Spleen (tissue), 11 donors: ENCODE measurements at regions not wholly inside any gene's neighbourhood (a gene's known extent, or its start where the extent isn't known, plus 50 kb on each side); places are given as distances from the start of the nearest gene placed in this dataset.

Experiments used
- DNase-seq: peaks from one replicate; pipeline ENCODE4 v3.0.0-alpha.2; 2020
- H3K27ac ChIP-seq, 8 donors: fragments of 200-600 bp; sonication (generic) in 7 of 8; 1 replicate in 4 of 8; 2 replicates in 4 of 8; pipeline versions ENCODE4 v1.5.0 to v1.8.0; 2016 to 2021; ENCODE audit warnings: inconsistent platforms in 4 of 8, mild to moderate bottlenecking in 4 of 8, moderate library complexity in 1 of 8
- H3K27me3 ChIP-seq, 7 donors: fragments of 200-600 bp; sonication (generic) in 6 of 7; replicated peaks in 1 of 7; 1 replicate in 4 of 7; 2 replicates in 3 of 7; pipeline versions ENCODE4 v1.5.0 to v1.8.0; 2016 to 2021; ENCODE audit warnings: inconsistent platforms in 3 of 7, mild to moderate bottlenecking in 1 of 7
- H3K36me3 ChIP-seq, 6 donors: fragments of 200-600 bp; sonication (generic) in 5 of 6; 1 replicate in 4 of 6; 2 replicates in 2 of 6; pipeline versions ENCODE4 v1.5.0 to v1.8.0; 2016 to 2021; ENCODE audit warnings: inconsistent platforms in 2 of 6
- H3K4me1 ChIP-seq, 6 donors: fragments of 200-600 bp; sonication (generic) in 5 of 6; 1 replicate in 3 of 6; 2 replicates in 3 of 6; pipeline versions ENCODE4 v1.5.0 to v1.8.0; 2016 to 2021; ENCODE audit warnings: inconsistent platforms in 3 of 6
- H3K4me3 ChIP-seq, 8 donors: fragments of 200-600 bp; sonication (generic) in 7 of 8; 1 replicate in 4 of 8; 2 replicates in 4 of 8; pipeline versions ENCODE4 v1.5.0 to v1.8.0; 2016 to 2021; ENCODE audit warnings: inconsistent platforms in 4 of 8, mild to moderate bottlenecking in 4 of 8, moderate library complexity in 2 of 8
- H3K9me3 ChIP-seq, 8 donors: fragments of 200-600 bp; sonication (generic) in 7 of 8; 1 replicate in 4 of 8; 2 replicates in 4 of 8; pipeline versions ENCODE4 v1.5.0 to v1.8.0; 2016 to 2021; ENCODE audit warnings: inconsistent platforms in 4 of 8
- CTCF ChIP-seq, 11 experiments: fragments of 200-600 bp in 7 of 11; fragments of 450-650 bp in 4 of 11; sonication (generic) in 4 of 11; IDR thresholded peaks in 8 of 11; conservative IDR thresholded peaks in 3 of 11; 1 replicate in 7 of 11; 2 replicates in 4 of 11; pipeline versions ENCODE4 v1.4.0 to v1.8.0; 2016 to 2021; ENCODE audit warnings: antibody characterized with exemption in 11 of 11, inconsistent platforms in 4 of 11, mild to moderate bottlenecking in 1 of 11
- POLR2A ChIP-seq, 3 donors: fragments of 450-650 bp; IDR thresholded peaks; one replicate each; pipeline ENCODE4 v1.5.1; 2017; ENCODE audit warnings: antibody characterized with exemption in 3 of 3, mild to moderate bottlenecking in 1 of 3
- POLR2AphosphoS5 ChIP-seq, 3 donors: sonication (generic); formaldehyde crosslinking; IDR thresholded peaks; one replicate each; pipeline ENCODE4 v1.5.1; 2017; ENCODE audit warnings: antibody characterized with exemption in 3 of 3
- WGBS, 5 donors: extraction: QIAGEN DNeasy Blood & Tissue Kit in 3 of 5; methylation state at CpG; one replicate each; pipeline versions ENCODE4 v1.1.5 to v1.1.7; 2013 to 2018; 5-methylcytosine and 5-hydroxymethylcytosine counted together
- intact Hi-C: fragments of 100-400 bp; cut with DNase I; formaldehyde crosslinking; loops from one replicate; pipeline ENCODE4 v1.15.0; 2023; ENCODE audit warnings: low total_unique reads
- donor health status: healthy with polysubstance abuse.
- donor health status: DM: no; HTN: no; CAD: no; lungs with moderate emphysema.
- donor health status: DM: no; HTN: no; CAD: no.
- donor health status: Bipolar disorder and iron deficiency.
- donor health status: healthy.
- donor health status: DM: no; HTN: no; CAD: no.
- donor health status: DM: yes; HTN: yes; CAD: no.

- WGBS, 5 donors = 32 to 61% (median 38%) methylated on average over 17 of the region's 17 CpGs
- intact Hi-C loops = no loop called here
- Histone ChIP-seq H3K36me3 (no peaks in the 10 kb centered on the region), H3K27ac (no peak overlapping the region), H3K4me1 (no peaks in the 10 kb centered on the region), H3K27me3 (peaks cover 0 to 15% (median 0%) of the 10 kb centered on the region in 7 donors), H3K4me3 (no peak overlapping the region), H3K9me3 (peaks cover 0 to 10% (median 7%) of the 10 kb centered on the region in 8 donors)
- DNase-seq = no peak
- no peak for TF ChIP-seq POLR2AphosphoS5 (IDR thresholded peaks at IDR 0.05)
- no peak for TF ChIP-seq POLR2A (IDR thresholded peaks at IDR 0.05)
- TF ChIP-seq CTCF (IDR thresholded peaks at IDR 0.05 in 8 of 11, conservative IDR thresholded peaks at IDR 0.05 in 3 of 11) = no peak
Observed at GRCh38 chr20:61159957-61160686, 91.9 kb upstream of the CDH4 start.

- intact Hi-C loops = no loop called here
- TF ChIP-seq CTCF (IDR thresholded peaks at IDR 0.05 in 8 of 11, conservative IDR thresholded peaks at IDR 0.05 in 3 of 11) (no peak), POLR2A (IDR thresholded peaks at IDR 0.05) (no peak), POLR2AphosphoS5 (IDR thresholded peaks at IDR 0.05) (no peak)
- Histone ChIP-seq H3K4me1 (no peaks in the 10 kb centered on the region), H3K4me3 (no peak overlapping the region), H3K36me3 (no peaks in the 10 kb centered on the region), H3K27ac (no peak overlapping the region), H3K27me3 (peaks cover 0 to 15% (median 0%) of the 10 kb centered on the region in 7 donors), H3K9me3 (peaks cover 0 to 10% (median 7%) of the 10 kb centered on the region in 8 donors)
- WGBS, 5 donors = 76 to 87% (median 81%) methylated on average over 8 of the region's 8 CpGs
- DNase-seq = no peak
Observed at GRCh38 chr20:61161726-61162390, 90.2 kb upstream of the CDH4 start.

GRCh38 chr20:61162451-61162850 is 89.6 kb upstream of the CDH4 start:
- 76 to 83% (median 82%) methylated on average over 12 of the region's 12 CpGs for WGBS, 5 donors
- intact Hi-C loops = no loop called here
- peaks cover 0 to 7% (median 4%) of the 10 kb centered on the region in 8 donors for H3K9me3 ChIP-seq
- no peak for DNase-seq
- no peak overlapping the region for H3K27ac ChIP-seq
- no peaks in the 10 kb centered on the region for H3K36me3 ChIP-seq
- H3K27me3 ChIP-seq = peaks cover 0 to 16% (median 0%) of the 10 kb centered on the region in 7 donors
- H3K4me3 ChIP-seq = no peak overlapping the region
- TF ChIP-seq POLR2A (IDR thresholded peaks at IDR 0.05) = no peak
- TF ChIP-seq CTCF (IDR thresholded peaks at IDR 0.05 in 8 of 11, conservative IDR thresholded peaks at IDR 0.05 in 3 of 11) = no peak
- TF ChIP-seq POLR2AphosphoS5 (IDR thresholded peaks at IDR 0.05) = no peak
- no peaks in the 10 kb centered on the region for H3K4me1 ChIP-seq

GRCh38 chr20:61163031-61163430 is 89.0 kb upstream of the CDH4 start:
- Histone ChIP-seq H3K36me3 (no peaks in the 10 kb centered on the region), H3K4me1 (no peaks in the 10 kb centered on the region), H3K27ac (no peak overlapping the region), H3K27me3 (peaks cover 0 to 22% (median 0%) of the 10 kb centered on the region in 7 donors), H3K4me3 (no peak overlapping the region), H3K9me3 (peaks cover 0 to 4% (median 0%) of the 10 kb centered on the region in 8 donors)
- intact Hi-C loops = no loop called here
- TF ChIP-seq POLR2A (IDR thresholded peaks at IDR 0.05) (no peak), POLR2AphosphoS5 (IDR thresholded peaks at IDR 0.05) (no peak), CTCF (IDR thresholded peaks at IDR 0.05 in 8 of 11, conservative IDR thresholded peaks at IDR 0.05 in 3 of 11) (no peak)
- WGBS, 5 donors = 67 to 83% (median 78%) methylated on average over 7 of the region's 7 CpGs
- DNase-seq = no peak
